ENCODE measurements at regions not wholly inside any gene's neighbourhood (a gene's known extent, or its start where the extent isn't known, plus 50 kb on each side); places are given as distances from the start of the nearest gene placed in this dataset.

- Mint-ChIP-seq H3K4me3 (peak overlapping the region; percentile 27 to 81 (median 76)), H3K9me3 (peaks cover 0 to 3% (median 0%) of the 10 kb centered on the region in 7 donors), H3K27me3 (no peaks in the 10 kb centered on the region), H3K36me3 (no peaks in the 10 kb centered on the region), H3K27ac (peak overlapping the region in 2 of 3 donors; percentile 87 to 90), H3K4me1 (peaks cover 23 to 46% (median 35%) of the 10 kb centered on the region in 4 donors)
- peaks cover 26% of the 10 kb centered on the region for H3K4me1 ChIP-seq (ENCODE audit: control insufficient read depth, insufficient read depth, low read length, poor library complexity, severe bottlenecking)
- no peaks in the 10 kb centered on the region for H3K27me3 ChIP-seq (ENCODE audit: control insufficient read depth, insufficient read depth, low read length)
- H3K36me3 ChIP-seq (ENCODE audit: control insufficient read depth, insufficient read depth, low read length), result no peaks in the 10 kb centered on the region
- no peaks in the 10 kb centered on the region for H3K9me3 ChIP-seq (ENCODE audit: control insufficient read depth in 2 of 2, low read length in 2 of 2)
- DNase-seq, result no peak
- no peak overlapping the region for H3K27ac ChIP-seq (ENCODE audit: insufficient read depth, low read length, poor library complexity, severe bottlenecking)
- peak overlapping the region; percentile 97 for H3K4me3 ChIP-seq (ENCODE audit: low read depth, low read length)
- no peak for ATAC-seq (ENCODE audit: low read depth in 2 of 2)
These were observed 62.2 kb upstream of the TNIP3 start for GRCh38 chr4:121226362-121226761.

- DNase-seq, result peak in 1 of 3 donors; percentile 63
These were observed 57.5 kb upstream of the TNIP3 start for GRCh38 chr4:121221608-121222007.

GRCh38 chr4:121221201-121221600 is 57.1 kb upstream of the TNIP3 start:
- H3K36me3 ChIP-seq (ENCODE audit: control insufficient read depth, insufficient read depth, low read length), result no peaks in the 10 kb centered on the region
- H3K9me3 ChIP-seq (ENCODE audit: control insufficient read depth in 2 of 2, low read length in 2 of 2), result no peaks in the 10 kb centered on the region
- Mint-ChIP-seq H3K27me3 (no peaks in the 10 kb centered on the region), H3K4me1 (peaks cover 19 to 41% (median 24%) of the 10 kb centered on the region in 4 donors), H3K27ac (peak overlapping the region in 2 of 3 donors; percentile 65 to 81), H3K36me3 (no peaks in the 10 kb centered on the region), H3K9me3 (peaks cover 0 to 4% (median 0%) of the 10 kb centered on the region in 7 donors), H3K4me3 (peak overlapping the region in 2 of 4 donors; percentile 16 to 43)
- DNase-seq (no peak), ATAC-seq (ENCODE audit: low read depth in 2 of 2) (no peak)
- no peak overlapping the region for H3K4me3 ChIP-seq (ENCODE audit: low read depth, low read length)
- H3K27ac ChIP-seq (ENCODE audit: insufficient read depth, low read length, poor library complexity, severe bottlenecking), result no peak overlapping the region
- H3K4me1 ChIP-seq (ENCODE audit: control insufficient read depth, insufficient read depth, low read length, poor library complexity, severe bottlenecking), result peaks cover 10% of the 10 kb centered on the region
- no peaks in the 10 kb centered on the region for H3K27me3 ChIP-seq (ENCODE audit: control insufficient read depth, insufficient read depth, low read length)

More at GRCh38 chr4:121221608-121222007, 57.5 kb upstream of the TNIP3 start:
- Mint-ChIP-seq H3K4me1 (peaks cover 19 to 43% (median 27%) of the 10 kb centered on the region in 4 donors), H3K9me3 (peaks cover 0 to 4% (median 0%) of the 10 kb centered on the region in 7 donors), H3K27me3 (no peaks in the 10 kb centered on the region), H3K36me3 (no peaks in the 10 kb centered on the region), H3K27ac (peak overlapping the region; percentile 38 to 81 (median 65)), H3K4me3 (peak overlapping the region in 2 of 4 donors; percentile 16 to 43)
- H3K27me3 ChIP-seq (ENCODE audit: control insufficient read depth, insufficient read depth, low read length), result no peaks in the 10 kb centered on the region
- H3K36me3 ChIP-seq (ENCODE audit: control insufficient read depth, insufficient read depth, low read length), result no peaks in the 10 kb centered on the region
- ATAC-seq (ENCODE audit: low read depth in 2 of 2), result peak; percentile 53 to 63
- no peak overlapping the region for H3K4me3 ChIP-seq (ENCODE audit: low read depth, low read length)
- peaks cover 14% of the 10 kb centered on the region for H3K4me1 ChIP-seq (ENCODE audit: control insufficient read depth, insufficient read depth, low read length, poor library complexity, severe bottlenecking)
- no peaks in the 10 kb centered on the region for H3K9me3 ChIP-seq (ENCODE audit: control insufficient read depth in 2 of 2, low read length in 2 of 2)
- H3K27ac ChIP-seq (ENCODE audit: insufficient read depth, low read length, poor library complexity, severe bottlenecking), result no peak overlapping the region

GRCh38 chr4:121220698-121221097 is 56.6 kb upstream of the TNIP3 start:
- Mint-ChIP-seq H3K27ac (peak overlapping the region in 1 of 3 donors; percentile 28), H3K27me3 (no peaks in the 10 kb centered on the region), H3K4me1 (peaks cover 15 to 36% (median 19%) of the 10 kb centered on the region in 4 donors), H3K9me3 (peaks cover 0 to 4% (median 0%) of the 10 kb centered on the region in 7 donors), H3K36me3 (no peaks in the 10 kb centered on the region), H3K4me3 (peak overlapping the region in 1 of 4 donors; percentile 32)
- no peaks in the 10 kb centered on the region for H3K27me3 ChIP-seq (ENCODE audit: control insufficient read depth, insufficient read depth, low read length)
- no peak overlapping the region for H3K27ac ChIP-seq (ENCODE audit: insufficient read depth, low read length, poor library complexity, severe bottlenecking)
- ATAC-seq (ENCODE audit: low read depth in 2 of 2), result no peak
- no peak overlapping the region for H3K4me3 ChIP-seq (ENCODE audit: low read depth, low read length)
- H3K9me3 ChIP-seq (ENCODE audit: control insufficient read depth in 2 of 2, low read length in 2 of 2), result no peaks in the 10 kb centered on the region
- H3K4me1 ChIP-seq (ENCODE audit: control insufficient read depth, insufficient read depth, low read length, poor library complexity, severe bottlenecking), result peaks cover 5% of the 10 kb centered on the region
- DNase-seq, result no peak
- H3K36me3 ChIP-seq (ENCODE audit: control insufficient read depth, insufficient read depth, low read length), result no peaks in the 10 kb centered on the region

GRCh38 chr4:121219227-121219626 is 55.1 kb upstream of the TNIP3 start:
- peaks cover 0 to 4% (median 0%) of the 10 kb centered on the region in 7 donors for H3K9me3 Mint-ChIP-seq
- H3K36me3 ChIP-seq (ENCODE audit: control insufficient read depth, insufficient read depth, low read length), result no peaks in the 10 kb centered on the region
- DNase-seq (no peak), ATAC-seq (ENCODE audit: low read depth in 2 of 2) (no peak)
- H3K4me3 ChIP-seq (ENCODE audit: low read depth, low read length), result peak overlapping the region; percentile 24
- H3K27ac ChIP-seq (ENCODE audit: insufficient read depth, low read length, poor library complexity, severe bottlenecking), result no peak overlapping the region
- no peaks in the 10 kb centered on the region for H3K4me1 ChIP-seq (ENCODE audit: control insufficient read depth, insufficient read depth, low read length, poor library complexity, severe bottlenecking)
- no peaks in the 10 kb centered on the region for H3K27me3 ChIP-seq (ENCODE audit: control insufficient read depth, insufficient read depth, low read length)
- peak overlapping the region in 1 of 3 donors; percentile 60 for H3K27ac Mint-ChIP-seq
- H3K4me3 Mint-ChIP-seq, result peak overlapping the region in 3 of 4 donors; percentile 3 to 35 (median 18)
- no peaks in the 10 kb centered on the region for H3K9me3 ChIP-seq (ENCODE audit: control insufficient read depth in 2 of 2, low read length in 2 of 2)
- no peaks in the 10 kb centered on the region for H3K36me3 Mint-ChIP-seq
- no peaks in the 10 kb centered on the region for H3K27me3 Mint-ChIP-seq
- peaks cover 6 to 25% (median 12%) of the 10 kb centered on the region in 4 donors for H3K4me1 Mint-ChIP-seq

GRCh38 chr4:121217351-121217750 is 53.2 kb upstream of the TNIP3 start:
- H3K9me3 ChIP-seq (ENCODE audit: control insufficient read depth in 2 of 2, low read length in 2 of 2), result no peaks in the 10 kb centered on the region
- no peak for DNase-seq
- no peaks in the 10 kb centered on the region for H3K27me3 ChIP-seq (ENCODE audit: control insufficient read depth, insufficient read depth, low read length)
- Mint-ChIP-seq H3K27me3 (no peaks in the 10 kb centered on the region), H3K27ac (no peak overlapping the region), H3K36me3 (no peaks in the 10 kb centered on the region), H3K4me3 (no peak overlapping the region), H3K4me1 (peaks cover 0 to 20% (median 15%) of the 10 kb centered on the region in 4 donors), H3K9me3 (peaks cover 0 to 4% (median 0%) of the 10 kb centered on the region in 7 donors)
- H3K27ac ChIP-seq (ENCODE audit: insufficient read depth, low read length, poor library complexity, severe bottlenecking), result no peak overlapping the region
- no peak for ATAC-seq (ENCODE audit: low read depth in 2 of 2)
- H3K36me3 ChIP-seq (ENCODE audit: control insufficient read depth, insufficient read depth, low read length), result no peaks in the 10 kb centered on the region
- H3K4me3 ChIP-seq (ENCODE audit: low read depth, low read length), result no peak overlapping the region
- no peaks in the 10 kb centered on the region for H3K4me1 ChIP-seq (ENCODE audit: control insufficient read depth, insufficient read depth, low read length, poor library complexity, severe bottlenecking)

- no peak overlapping the region for H3K4me3 ChIP-seq (ENCODE audit: low read depth, low read length)
- Mint-ChIP-seq H3K4me3 (no peak overlapping the region), H3K4me1 (peaks cover 0 to 11% (median 8%) of the 10 kb centered on the region in 4 donors), H3K27ac (no peak overlapping the region), H3K27me3 (no peaks in the 10 kb centered on the region), H3K9me3 (peaks cover 0 to 4% (median 0%) of the 10 kb centered on the region in 7 donors), H3K36me3 (no peaks in the 10 kb centered on the region)
- H3K27ac ChIP-seq (ENCODE audit: insufficient read depth, low read length, poor library complexity, severe bottlenecking), result no peak overlapping the region
- H3K27me3 ChIP-seq (ENCODE audit: control insufficient read depth, insufficient read depth, low read length), result no peaks in the 10 kb centered on the region
- no peaks in the 10 kb centered on the region for H3K9me3 ChIP-seq (ENCODE audit: control insufficient read depth in 2 of 2, low read length in 2 of 2)
- no peaks in the 10 kb centered on the region for H3K4me1 ChIP-seq (ENCODE audit: control insufficient read depth, insufficient read depth, low read length, poor library complexity, severe bottlenecking)
- DNase-seq (no peak), ATAC-seq (ENCODE audit: low read depth in 2 of 2) (no peak)
- H3K36me3 ChIP-seq (ENCODE audit: control insufficient read depth, insufficient read depth, low read length), result no peaks in the 10 kb centered on the region
These were observed 52.3 kb upstream of the TNIP3 start for GRCh38 chr4:121216461-121216860.

GRCh38 chr4:121213940-121214339 is 49.8 kb upstream of the TNIP3 start:
- Mint-ChIP-seq H3K27me3 (no peaks in the 10 kb centered on the region), H3K36me3 (no peaks in the 10 kb centered on the region), H3K27ac (no peak overlapping the region), H3K9me3 (peaks cover 0 to 2% (median 0%) of the 10 kb centered on the region in 7 donors), H3K4me1 (peaks cover 0 to 4% (median 4%) of the 10 kb centered on the region in 4 donors), H3K4me3 (no peak overlapping the region)
- no peaks in the 10 kb centered on the region for H3K27me3 ChIP-seq (ENCODE audit: control insufficient read depth, insufficient read depth, low read length)
- DNase-seq (no peak), ATAC-seq (ENCODE audit: low read depth in 2 of 2) (no peak)
- H3K4me1 ChIP-seq (ENCODE audit: control insufficient read depth, insufficient read depth, low read length, poor library complexity, severe bottlenecking), result no peaks in the 10 kb centered on the region
- H3K36me3 ChIP-seq (ENCODE audit: control insufficient read depth, insufficient read depth, low read length), result no peaks in the 10 kb centered on the region
- no peak overlapping the region for H3K27ac ChIP-seq (ENCODE audit: insufficient read depth, low read length, poor library complexity, severe bottlenecking)
- no peak overlapping the region for H3K4me3 ChIP-seq (ENCODE audit: low read depth, low read length)
- no peaks in the 10 kb centered on the region for H3K9me3 ChIP-seq (ENCODE audit: control insufficient read depth in 2 of 2, low read length in 2 of 2)

Data from CD4-positive, CD25-positive, alpha-beta regulatory T cell (primary cell).